ENCODE measurements at regions not wholly inside any gene's neighbourhood (a gene's known extent, or its start where the extent isn't known, plus 50 kb on each side); places are given as distances from the start of the nearest gene placed in this dataset.

- TF ChIP-seq CTCF (IDR thresholded peaks at IDR 0.05; ENCODE audit: insufficient read depth, low read length, poor library complexity, severe bottlenecking) (no peak), EZH2phosphoT487 (conservative IDR thresholded peaks at IDR 0.05; ENCODE audit: low read length) (no peak)
- Histone ChIP-seq H3K27me3 (ENCODE audit: low read length) (no peaks in the 10 kb centered on the region), H3K27ac (ENCODE audit: low read depth, low read length) (no peak overlapping the region), H3K79me2 (ENCODE audit: insufficient read depth, low read length) (no peaks in the 10 kb centered on the region), H3K9me3 (ENCODE audit: insufficient read depth, low read length) (no peaks in the 10 kb centered on the region), H2AFZ (ENCODE audit: low read depth, low read length, severe bottlenecking) (no peak overlapping the region), H3F3A (ENCODE audit: insufficient read depth) (no peaks in the 10 kb centered on the region), H3K4me3 (ENCODE audit: insufficient read depth, low read length, poor library complexity, severe bottlenecking) (no peak overlapping the region), H3K9me2 (replicated peaks; ENCODE audit: insufficient read depth, low read length) (no peaks in the 10 kb centered on the region), H4K20me1 (ENCODE audit: low read depth, low read length) (no peaks in the 10 kb centered on the region), H3K9ac (ENCODE audit: low read length) (no peak overlapping the region), H3K36me3 (ENCODE audit: low read length) (no peaks in the 10 kb centered on the region), H3K4me2 (ENCODE audit: low read depth, low read length, poor library complexity, severe bottlenecking) (no peak overlapping the region)
These were observed 350.6 kb upstream of the IL12A start for GRCh38 chr3:159637883-159638542.

GRCh38 chr3:159640225-159640624 is 348.4 kb upstream of the IL12A start:
- Histone ChIP-seq H3K4me3 (ENCODE audit: insufficient read depth, low read length, poor library complexity, severe bottlenecking) (no peak overlapping the region), H3K4me2 (ENCODE audit: low read depth, low read length, poor library complexity, severe bottlenecking) (no peak overlapping the region), H3K27me3 (ENCODE audit: low read length) (no peaks in the 10 kb centered on the region), H4K20me1 (ENCODE audit: low read depth, low read length) (no peaks in the 10 kb centered on the region), H3K9me3 (ENCODE audit: insufficient read depth, low read length) (no peaks in the 10 kb centered on the region), H3F3A (ENCODE audit: insufficient read depth) (no peaks in the 10 kb centered on the region), H2AFZ (ENCODE audit: low read depth, low read length, severe bottlenecking) (no peak overlapping the region), H3K79me2 (ENCODE audit: insufficient read depth, low read length) (no peaks in the 10 kb centered on the region), H3K36me3 (ENCODE audit: low read length) (no peaks in the 10 kb centered on the region), H3K27ac (ENCODE audit: low read depth, low read length) (no peak overlapping the region), H3K9me2 (replicated peaks; ENCODE audit: insufficient read depth, low read length) (no peaks in the 10 kb centered on the region), H3K9ac (ENCODE audit: low read length) (no peak overlapping the region)
- TF ChIP-seq CTCF (IDR thresholded peaks at IDR 0.05; ENCODE audit: insufficient read depth, low read length, poor library complexity, severe bottlenecking) = no peak
- TF ChIP-seq EZH2phosphoT487 (conservative IDR thresholded peaks at IDR 0.05; ENCODE audit: low read length) = no peak

GRCh38 chr3:159643406-159643805 is 345.2 kb upstream of the IL12A start:
- Histone ChIP-seq H3K9me3 (ENCODE audit: insufficient read depth, low read length) (no peaks in the 10 kb centered on the region), H3K4me3 (ENCODE audit: insufficient read depth, low read length, poor library complexity, severe bottlenecking) (no peak overlapping the region), H3K27ac (ENCODE audit: low read depth, low read length) (no peak overlapping the region), H3F3A (ENCODE audit: insufficient read depth) (no peaks in the 10 kb centered on the region), H3K4me2 (ENCODE audit: low read depth, low read length, poor library complexity, severe bottlenecking) (no peak overlapping the region), H3K79me2 (ENCODE audit: insufficient read depth, low read length) (no peaks in the 10 kb centered on the region), H3K36me3 (ENCODE audit: low read length) (no peaks in the 10 kb centered on the region), H2AFZ (ENCODE audit: low read depth, low read length, severe bottlenecking) (no peak overlapping the region), H3K27me3 (ENCODE audit: low read length) (no peaks in the 10 kb centered on the region), H4K20me1 (ENCODE audit: low read depth, low read length) (no peaks in the 10 kb centered on the region), H3K9ac (ENCODE audit: low read length) (no peak overlapping the region), H3K9me2 (replicated peaks; ENCODE audit: insufficient read depth, low read length) (no peaks in the 10 kb centered on the region)
- TF ChIP-seq EZH2phosphoT487 (conservative IDR thresholded peaks at IDR 0.05; ENCODE audit: low read length) (no peak), CTCF (IDR thresholded peaks at IDR 0.05; ENCODE audit: insufficient read depth, low read length, poor library complexity, severe bottlenecking) (no peak)

Data from SU-DHL-6 (cell line).